Gastroesophageal sphincter (tissue), 4 donors: ENCODE measurements at regions not wholly inside any gene's neighbourhood (a gene's known extent, or its start where the extent isn't known, plus 50 kb on each side); places are given as distances from the start of the nearest gene placed in this dataset.

ENCODE experiments used
- ATAC-seq: fragments of 150-250 bp; one replicate; pipeline ENCODE4 v1.9.1; 2016; ENCODE audit warnings: mild to moderate bottlenecking, moderate library complexity
- H3K27ac ChIP-seq, 4 donors: fragments of 200-600 bp; sonication (generic) in 3 of 4; 1 replicate in 3 of 4; 2 replicates in 1 of 4; pipeline ENCODE4 v1.5.1; 2016 to 2019
- H3K27me3 ChIP-seq: fragments of 200-600 bp; sonication (generic); one replicate; pipeline ENCODE4 v1.5.1; 2019
- H3K36me3 ChIP-seq, 2 donors: fragments of 200-600 bp; sonication (generic); one replicate each; pipeline ENCODE4 v1.5.1; 2019; ENCODE audit warnings: control low read depth in 1 of 2
- H3K4me1 ChIP-seq, 3 donors: fragments of 200-600 bp; sonication (generic); 1 replicate in 2 of 3; 2 replicates in 1 of 3; pipeline ENCODE4 v1.5.1; 2016 to 2019; ENCODE audit warnings: control low read depth in 2 of 3
- H3K4me3 ChIP-seq, 2 donors: fragments of 200-600 bp; sonication (generic); one replicate each; pipeline ENCODE4 v1.5.1; 2019; ENCODE audit warnings: mild to moderate bottlenecking in 1 of 2, moderate library complexity in 1 of 2
- H3K9me3 ChIP-seq, 3 donors: fragments of 200-600 bp; sonication (generic); one replicate each; pipeline ENCODE4 v1.5.1; 2017 to 2019; ENCODE audit warnings: control low read depth in 2 of 3
- EP300 ChIP-seq: sonication (generic); formaldehyde crosslinking; IDR thresholded peaks from one replicate; pipeline ENCODE4 v1.6.1; 2017; ENCODE audit warnings: antibody characterized with exemption, mild to moderate bottlenecking
- POLR2A ChIP-seq, 2 donors: fragments of 450-650 bp; IDR thresholded peaks; one replicate each; pipeline ENCODE4 v1.6.1; 2017; ENCODE audit warnings: antibody characterized with exemption in 2 of 2, mild to moderate bottlenecking in 2 of 2, moderate library complexity in 1 of 2
- POLR2AphosphoS5 ChIP-seq: sonication (generic); formaldehyde crosslinking; IDR thresholded peaks from one replicate; pipeline ENCODE4 v1.6.1; 2017; ENCODE audit warnings: antibody characterized with exemption
- WGBS, 2 donors: methylation state at CpG; one replicate each; pipeline ENCODE4 v1.1.5; 2018; ENCODE audit warnings: low coverage in 1 of 2; 5-methylcytosine and 5-hydroxymethylcytosine counted together
- TF ChIP-seq, protein P1 (sequence below), 4 experiments: fragments of 200-600 bp in 2 of 4; fragments of 450-650 bp in 2 of 4; sonication (generic) in 1 of 4; IDR thresholded peaks; one replicate each; pipeline ENCODE4 v1.5.1; 2017 to 2019; ENCODE audit warnings: antibody characterized with exemption in 4 of 4, mild to moderate bottlenecking in 2 of 4, moderate library complexity in 2 of 4

DNA sequence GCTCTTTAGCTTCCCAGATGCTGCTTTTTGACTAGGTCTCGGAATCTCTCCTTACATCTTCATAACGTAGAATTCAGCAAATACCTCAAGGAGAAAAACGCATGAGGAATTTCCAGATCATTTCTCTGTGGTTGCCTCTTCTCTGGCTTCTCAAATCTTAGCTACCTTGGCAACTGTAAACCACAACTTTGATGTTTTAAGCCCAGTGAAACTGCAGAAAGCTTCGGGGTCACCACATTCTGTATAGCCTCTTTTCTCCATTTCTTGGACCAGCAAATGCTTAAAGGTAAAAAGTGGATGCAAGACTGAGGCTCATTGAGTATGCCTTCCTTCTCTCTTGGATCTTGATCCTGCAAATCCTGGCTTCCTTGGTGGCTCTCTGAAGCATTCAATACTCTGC is 125.5 kb upstream of the FBXL4 start:
- Histone ChIP-seq H3K27ac (no peak overlapping the region), H3K27me3 (no peaks in the 10 kb centered on the region), H3K9me3 (no peaks in the 10 kb centered on the region), H3K4me1 (no peaks in the 10 kb centered on the region), H3K36me3 (no peaks in the 10 kb centered on the region), H3K4me3 (no peak overlapping the region)
- ATAC-seq = no peak
- 75 to 88% methylated on average over 4 of the region's 4 CpGs for WGBS, 2 donors
- TF ChIP-seq POLR2A (IDR thresholded peaks at IDR 0.05) (no peak), EP300 (no peak), POLR2AphosphoS5 (no peak)
- TF ChIP-seq, protein P1, sequence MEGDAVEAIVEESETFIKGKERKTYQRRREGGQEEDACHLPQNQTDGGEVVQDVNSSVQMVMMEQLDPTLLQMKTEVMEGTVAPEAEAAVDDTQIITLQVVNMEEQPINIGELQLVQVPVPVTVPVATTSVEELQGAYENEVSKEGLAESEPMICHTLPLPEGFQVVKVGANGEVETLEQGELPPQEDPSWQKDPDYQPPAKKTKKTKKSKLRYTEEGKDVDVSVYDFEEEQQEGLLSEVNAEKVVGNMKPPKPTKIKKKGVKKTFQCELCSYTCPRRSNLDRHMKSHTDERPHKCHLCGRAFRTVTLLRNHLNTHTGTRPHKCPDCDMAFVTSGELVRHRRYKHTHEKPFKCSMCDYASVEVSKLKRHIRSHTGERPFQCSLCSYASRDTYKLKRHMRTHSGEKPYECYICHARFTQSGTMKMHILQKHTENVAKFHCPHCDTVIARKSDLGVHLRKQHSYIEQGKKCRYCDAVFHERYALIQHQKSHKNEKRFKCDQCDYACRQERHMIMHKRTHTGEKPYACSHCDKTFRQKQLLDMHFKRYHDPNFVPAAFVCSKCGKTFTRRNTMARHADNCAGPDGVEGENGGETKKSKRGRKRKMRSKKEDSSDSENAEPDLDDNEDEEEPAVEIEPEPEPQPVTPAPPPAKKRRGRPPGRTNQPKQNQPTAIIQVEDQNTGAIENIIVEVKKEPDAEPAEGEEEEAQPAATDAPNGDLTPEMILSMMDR (IDR thresholded peaks at IDR 0.05) = no peak

DNA sequence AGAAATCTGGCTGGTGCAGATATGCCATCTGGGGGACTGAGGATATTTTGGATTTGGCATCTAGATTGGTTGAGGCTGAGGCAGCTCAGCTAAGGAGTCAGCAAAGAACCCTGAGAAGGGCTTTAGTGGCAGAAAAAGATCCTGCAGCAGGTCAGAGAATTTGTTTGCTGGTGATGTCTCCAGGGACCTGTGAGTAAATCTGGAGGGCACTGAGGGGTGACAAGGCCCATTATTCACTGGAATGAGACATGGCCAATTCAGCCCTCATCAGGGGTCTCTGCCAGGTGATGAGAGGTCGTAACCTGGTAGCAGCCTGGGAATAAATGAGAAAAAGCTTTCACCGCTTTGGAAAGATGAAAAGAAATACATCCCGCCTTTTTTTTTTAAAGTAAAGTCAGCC is 118.3 kb upstream of the FBXL4 start:
- Histone ChIP-seq H3K27ac (no peak overlapping the region), H3K27me3 (peaks cover 4% of the 10 kb centered on the region), H3K9me3 (no peaks in the 10 kb centered on the region), H3K4me3 (no peak overlapping the region), H3K36me3 (no peaks in the 10 kb centered on the region), H3K4me1 (no peaks in the 10 kb centered on the region)
- WGBS, 2 donors = 24 to 52% methylated on average over 3 of the region's 3 CpGs
- TF ChIP-seq POLR2AphosphoS5 = no peak
- TF ChIP-seq POLR2A (IDR thresholded peaks at IDR 0.05) = no peak
- no peak for TF ChIP-seq EP300
- no peak for ATAC-seq

DNA sequence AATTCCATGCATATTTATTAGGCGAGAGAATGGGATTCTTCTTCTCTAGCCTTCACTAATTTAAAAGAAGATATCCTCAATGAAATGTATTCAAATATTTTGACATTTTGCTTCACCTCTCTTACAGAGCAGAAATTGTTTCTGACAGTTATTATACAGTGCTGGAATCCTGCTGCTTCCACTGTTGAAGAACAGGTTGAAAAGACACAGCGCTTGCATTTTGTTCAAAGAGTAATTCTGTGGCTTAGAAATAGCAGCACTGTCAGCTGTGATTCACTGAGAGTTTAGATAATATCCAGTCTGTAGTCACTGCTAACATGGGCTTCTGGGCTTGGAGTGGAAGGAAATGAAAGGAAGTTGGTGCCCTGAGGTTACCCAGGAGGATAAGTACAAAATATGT is 117.1 kb upstream of the FBXL4 start:
- Histone ChIP-seq H3K4me1 (no peaks in the 10 kb centered on the region), H3K4me3 (no peak overlapping the region), H3K9me3 (no peaks in the 10 kb centered on the region), H3K36me3 (no peaks in the 10 kb centered on the region), H3K27me3 (peaks cover 4% of the 10 kb centered on the region), H3K27ac (no peak overlapping the region)
- no peak for ATAC-seq
- 44 to 61% methylated on average over 2 of the region's 2 CpGs for WGBS, 2 donors
- TF ChIP-seq, protein P1 (IDR thresholded peaks at IDR 0.05) = no peak
- TF ChIP-seq POLR2A (IDR thresholded peaks at IDR 0.05) = no peak
- no peak for TF ChIP-seq POLR2AphosphoS5
- no peak for TF ChIP-seq EP300

DNA sequence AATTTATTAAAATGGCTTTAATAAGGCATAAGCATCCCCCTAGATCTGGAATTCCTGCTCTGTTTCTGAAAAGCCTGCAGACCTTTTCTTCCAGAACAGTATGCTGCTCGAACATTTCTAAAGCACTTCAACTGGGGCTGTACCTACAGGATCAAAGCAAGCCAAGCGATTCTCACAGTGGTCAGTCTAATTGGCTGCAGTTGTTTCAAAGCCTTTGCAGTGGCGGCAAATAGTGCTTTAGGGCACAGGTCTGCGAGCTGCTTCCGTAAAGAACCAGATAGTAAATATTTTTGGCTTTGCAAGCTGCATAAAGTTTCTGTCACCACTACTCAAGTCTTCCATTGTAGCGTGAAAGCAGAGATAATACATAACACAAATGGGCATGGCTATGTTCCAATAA is 88.9 kb upstream of the FBXL4 start:
- no peak for ATAC-seq
- no peak overlapping the region for H3K4me3 ChIP-seq
- TF ChIP-seq POLR2AphosphoS5 (no peak), EP300 (no peak), POLR2A (IDR thresholded peaks at IDR 0.05) (no peak)
- TF ChIP-seq, protein P1 (IDR thresholded peaks at IDR 0.05) = no peak
- H3K27me3 ChIP-seq = peaks cover 6% of the 10 kb centered on the region
- no peak overlapping the region for H3K27ac ChIP-seq
- 85 to 90% methylated on average over 4 to 6 of the region's 6 CpGs for WGBS, 2 donors
- no peaks in the 10 kb centered on the region for H3K4me1 ChIP-seq
- H3K36me3 ChIP-seq = no peaks in the 10 kb centered on the region
- no peaks in the 10 kb centered on the region for H3K9me3 ChIP-seq

DNA sequence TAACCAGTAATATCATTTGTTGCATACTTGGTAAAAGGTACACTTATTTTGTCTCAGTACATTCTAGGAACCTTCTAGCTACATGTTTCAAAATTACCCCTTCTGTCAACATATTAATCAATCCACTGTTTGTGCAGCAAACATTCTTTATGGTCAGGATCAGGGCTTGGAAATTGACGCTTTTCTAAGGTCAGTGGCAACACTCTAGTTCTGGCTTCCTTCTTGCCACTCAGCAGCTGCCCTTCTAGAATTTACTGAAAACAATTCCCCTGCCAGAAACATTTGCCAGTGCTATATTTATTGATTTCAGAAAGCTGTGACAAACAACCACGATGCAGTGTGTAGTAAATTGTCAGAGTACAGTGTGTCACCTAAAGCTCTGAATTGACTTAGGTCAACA is 84.7 kb upstream of the FBXL4 start:
- Histone ChIP-seq H3K27ac (no peak overlapping the region), H3K9me3 (no peaks in the 10 kb centered on the region), H3K4me3 (no peak overlapping the region), H3K4me1 (no peaks in the 10 kb centered on the region), H3K36me3 (no peaks in the 10 kb centered on the region), H3K27me3 (no peaks in the 10 kb centered on the region)
- ATAC-seq = no peak
- no peak for TF ChIP-seq EP300
- TF ChIP-seq POLR2A (IDR thresholded peaks at IDR 0.05) = no peak
- TF ChIP-seq, protein P1 (IDR thresholded peaks at IDR 0.05) = no peak
- no peak for TF ChIP-seq POLR2AphosphoS5
- 65 to 83% methylated on average over 2 of the region's 2 CpGs for WGBS, 2 donors
